ENCODE measurements at regions not wholly inside any gene's neighbourhood (a gene's known extent, or its start where the extent isn't known, plus 50 kb on each side); places are given as distances from the start of the nearest gene placed in this dataset.

DNA sequence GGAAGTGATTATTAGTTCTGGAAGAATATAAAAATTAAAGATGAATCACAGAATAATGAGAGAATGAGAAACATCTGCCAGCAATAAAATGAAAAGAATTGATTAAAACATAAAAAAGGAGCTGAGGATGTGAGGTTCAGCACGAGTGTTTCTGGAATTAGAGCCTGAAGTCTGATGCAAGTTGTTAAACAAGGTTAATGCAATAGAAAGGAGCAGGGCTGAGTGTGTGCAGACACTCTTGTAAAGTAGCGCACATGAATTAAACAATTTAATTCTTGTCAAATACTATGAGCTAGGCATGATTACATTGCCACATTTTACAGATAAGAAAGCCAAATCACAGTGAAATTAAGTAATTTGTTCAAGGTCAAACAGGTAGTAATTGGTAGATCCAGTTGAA is 384.2 kb downstream of the TAF11L14 start:
- Histone ChIP-seq H3K9me3 (ENCODE audit: low read length) (no peaks in the 10 kb centered on the region), H3K4me3 (ENCODE audit: low read depth in 1 of 2, low read length in 2 of 2) (no peak overlapping the region), H3K4me1 (ENCODE audit: insufficient read depth, low read length) (no peaks in the 10 kb centered on the region), H3K36me3 (ENCODE audit: insufficient read depth, low read length) (no peaks in the 10 kb centered on the region), H3K27ac (ENCODE audit: low read depth, low read length) (no peak overlapping the region), H3K9ac (ENCODE audit: low read length) (no peak overlapping the region), H3K27me3 (ENCODE audit: control insufficient read depth in 1 of 2, insufficient read depth in 2 of 2, low read length in 2 of 2) (no peaks in the 10 kb centered on the region)

GRCh38 chr5:18023275-18023674 is 389.0 kb downstream of the TAF11L14 start:
- H3K9me3 ChIP-seq (ENCODE audit: low read length), result no peaks in the 10 kb centered on the region
- H3K27me3 ChIP-seq (ENCODE audit: control insufficient read depth in 1 of 2, insufficient read depth in 2 of 2, low read length in 2 of 2), result no peaks in the 10 kb centered on the region
- H3K9ac ChIP-seq (ENCODE audit: low read length), result no peak overlapping the region
- no peak overlapping the region for H3K27ac ChIP-seq (ENCODE audit: low read depth, low read length)
- no peaks in the 10 kb centered on the region for H3K4me1 ChIP-seq (ENCODE audit: insufficient read depth, low read length)
- H3K4me3 ChIP-seq (ENCODE audit: low read depth in 1 of 2, low read length in 2 of 2), result no peak overlapping the region
- no peaks in the 10 kb centered on the region for H3K36me3 ChIP-seq (ENCODE audit: insufficient read depth, low read length)

- Histone ChIP-seq H3K4me1 (ENCODE audit: insufficient read depth, low read length) (no peaks in the 10 kb centered on the region), H3K27ac (ENCODE audit: low read depth, low read length) (no peak overlapping the region), H3K36me3 (ENCODE audit: insufficient read depth, low read length) (no peaks in the 10 kb centered on the region), H3K9ac (ENCODE audit: low read length) (no peak overlapping the region), H3K4me3 (ENCODE audit: low read depth in 1 of 2, low read length in 2 of 2) (no peak overlapping the region), H3K9me3 (ENCODE audit: low read length) (no peaks in the 10 kb centered on the region), H3K27me3 (ENCODE audit: control insufficient read depth in 1 of 2, insufficient read depth in 2 of 2, low read length in 2 of 2) (no peaks in the 10 kb centered on the region)
These were observed 389.7 kb downstream of the TAF11L14 start for GRCh38 chr5:18023986-18024385.

DNA sequence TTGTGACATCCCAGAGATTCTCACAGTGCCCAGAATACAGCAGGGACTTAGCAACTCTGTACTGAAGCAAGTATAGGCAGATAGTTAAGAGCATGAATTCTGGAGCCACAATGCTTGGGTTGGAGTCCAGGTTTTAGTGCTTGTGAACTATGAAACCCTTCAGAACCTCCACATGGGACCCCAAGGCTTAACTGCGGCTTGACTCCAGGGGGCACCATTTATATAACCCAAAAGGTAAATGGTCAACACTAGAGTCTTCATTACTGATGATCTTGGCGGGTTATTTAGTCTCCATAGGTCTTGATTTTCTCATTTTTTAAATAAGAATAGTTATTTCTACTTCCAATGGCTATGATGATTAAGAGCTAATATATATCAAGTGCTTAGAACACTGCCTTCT is 390.3 kb downstream of the TAF11L14 start:
- no peak overlapping the region for H3K4me3 ChIP-seq (ENCODE audit: low read depth in 1 of 2, low read length in 2 of 2)
- H3K27me3 ChIP-seq (ENCODE audit: control insufficient read depth in 1 of 2, insufficient read depth in 2 of 2, low read length in 2 of 2), result no peaks in the 10 kb centered on the region
- no peak overlapping the region for H3K9ac ChIP-seq (ENCODE audit: low read length)
- H3K9me3 ChIP-seq (ENCODE audit: low read length), result no peaks in the 10 kb centered on the region
- H3K27ac ChIP-seq (ENCODE audit: low read depth, low read length), result no peak overlapping the region
- H3K4me1 ChIP-seq (ENCODE audit: insufficient read depth, low read length), result no peaks in the 10 kb centered on the region
- H3K36me3 ChIP-seq (ENCODE audit: insufficient read depth, low read length), result no peaks in the 10 kb centered on the region

GRCh38 chr5:18027241-18027867 is 393.1 kb downstream of the TAF11L14 start:
- H3K27me3 ChIP-seq (ENCODE audit: control insufficient read depth in 1 of 2, insufficient read depth in 2 of 2, low read length in 2 of 2), result no peaks in the 10 kb centered on the region
- no peak overlapping the region for H3K4me3 ChIP-seq (ENCODE audit: low read depth in 1 of 2, low read length in 2 of 2)
- H3K4me1 ChIP-seq (ENCODE audit: insufficient read depth, low read length), result no peaks in the 10 kb centered on the region
- H3K36me3 ChIP-seq (ENCODE audit: insufficient read depth, low read length), result no peaks in the 10 kb centered on the region
- H3K9ac ChIP-seq (ENCODE audit: low read length), result no peak overlapping the region
- no peak overlapping the region for H3K27ac ChIP-seq (ENCODE audit: low read depth, low read length)
- no peaks in the 10 kb centered on the region for H3K9me3 ChIP-seq (ENCODE audit: low read length)

- Histone ChIP-seq H3K4me1 (ENCODE audit: insufficient read depth, low read length) (no peaks in the 10 kb centered on the region), H3K4me3 (ENCODE audit: low read depth in 1 of 2, low read length in 2 of 2) (no peak overlapping the region), H3K9me3 (ENCODE audit: low read length) (no peaks in the 10 kb centered on the region), H3K9ac (ENCODE audit: low read length) (no peak overlapping the region), H3K27me3 (ENCODE audit: control insufficient read depth in 1 of 2, insufficient read depth in 2 of 2, low read length in 2 of 2) (no peaks in the 10 kb centered on the region), H3K27ac (ENCODE audit: low read depth, low read length) (no peak overlapping the region), H3K36me3 (ENCODE audit: insufficient read depth, low read length) (no peaks in the 10 kb centered on the region)
These were observed 393.8 kb downstream of the TAF11L14 start for GRCh38 chr5:18028036-18028435.

- H3K9ac ChIP-seq (ENCODE audit: low read length), result no peak overlapping the region
These were observed 398.5 kb downstream of the TAF11L14 start for GRCh38 chr5:18032744-18033143.

DNA sequence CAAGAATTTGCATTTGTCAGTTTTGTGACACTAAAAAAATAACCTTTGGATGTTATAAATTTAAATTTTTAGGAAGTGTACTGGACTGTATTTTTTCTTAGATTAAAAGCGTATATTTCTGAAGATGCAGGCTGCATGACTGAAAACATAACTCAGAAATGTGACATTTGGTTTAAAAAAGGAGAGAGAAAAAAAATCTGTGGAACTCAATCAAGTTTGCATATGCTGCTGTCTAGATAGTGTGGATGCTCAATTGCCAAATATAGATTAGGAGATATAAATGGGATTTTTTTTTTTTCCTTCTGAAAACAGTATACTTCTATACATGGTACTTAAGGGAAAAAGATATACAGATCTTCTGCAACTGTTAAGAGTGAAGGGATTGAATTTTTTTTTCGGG is 402.3 kb downstream of the TAF11L14 start:
- no peak overlapping the region for H3K4me3 ChIP-seq (ENCODE audit: low read depth in 1 of 2, low read length in 2 of 2)
- no peaks in the 10 kb centered on the region for H3K9me3 ChIP-seq (ENCODE audit: low read length)
- no peak overlapping the region for H3K27ac ChIP-seq (ENCODE audit: low read depth, low read length)
- H3K4me1 ChIP-seq (ENCODE audit: insufficient read depth, low read length), result no peaks in the 10 kb centered on the region
- no peaks in the 10 kb centered on the region for H3K36me3 ChIP-seq (ENCODE audit: insufficient read depth, low read length)
- H3K9ac ChIP-seq (ENCODE audit: low read length), result no peak overlapping the region
- H3K27me3 ChIP-seq (ENCODE audit: control insufficient read depth in 1 of 2, insufficient read depth in 2 of 2, low read length in 2 of 2), result no peaks in the 10 kb centered on the region

More at GRCh38 chr5:18032744-18033143, 398.5 kb downstream of the TAF11L14 start:
- H3K4me3 ChIP-seq (ENCODE audit: low read depth in 1 of 2, low read length in 2 of 2), result no peak overlapping the region
- no peak overlapping the region for H3K27ac ChIP-seq (ENCODE audit: low read depth, low read length)
- no peaks in the 10 kb centered on the region for H3K27me3 ChIP-seq (ENCODE audit: control insufficient read depth in 1 of 2, insufficient read depth in 2 of 2, low read length in 2 of 2)
- H3K4me1 ChIP-seq (ENCODE audit: insufficient read depth, low read length), result no peaks in the 10 kb centered on the region
- no peaks in the 10 kb centered on the region for H3K36me3 ChIP-seq (ENCODE audit: insufficient read depth, low read length)
- H3K9me3 ChIP-seq (ENCODE audit: low read length), result no peaks in the 10 kb centered on the region

GRCh38 chr5:18037718-18038117 is 403.5 kb downstream of the TAF11L14 start:
- H3K27ac ChIP-seq (ENCODE audit: low read depth, low read length), result no peak overlapping the region
- no peak overlapping the region for H3K4me3 ChIP-seq (ENCODE audit: low read depth in 1 of 2, low read length in 2 of 2)
- H3K9ac ChIP-seq (ENCODE audit: low read length), result no peak overlapping the region
- no peaks in the 10 kb centered on the region for H3K27me3 ChIP-seq (ENCODE audit: control insufficient read depth in 1 of 2, insufficient read depth in 2 of 2, low read length in 2 of 2)
- H3K4me1 ChIP-seq (ENCODE audit: insufficient read depth, low read length), result no peaks in the 10 kb centered on the region
- H3K36me3 ChIP-seq (ENCODE audit: insufficient read depth, low read length), result no peaks in the 10 kb centered on the region
- no peaks in the 10 kb centered on the region for H3K9me3 ChIP-seq (ENCODE audit: low read length)

DNA sequence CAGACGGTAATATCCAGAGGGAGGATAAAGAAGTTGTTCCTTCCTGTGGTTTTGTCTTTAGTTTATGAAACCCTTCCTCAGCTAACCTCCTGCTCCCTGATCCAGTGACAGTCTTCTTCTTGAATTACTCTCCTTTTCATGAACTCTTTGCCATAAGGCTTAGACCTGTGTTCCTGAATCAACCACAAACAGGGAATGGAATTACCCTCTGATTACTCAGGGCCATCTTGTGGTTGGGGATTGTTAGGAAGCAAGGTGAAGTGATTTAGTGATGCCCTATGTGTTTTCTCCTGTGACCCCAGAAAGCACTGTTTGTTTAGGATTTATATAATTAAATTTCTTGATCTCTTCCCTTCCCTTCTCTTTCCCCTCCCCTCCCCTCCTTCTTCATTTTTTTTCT is 409.1 kb downstream of the TAF11L14 start:
- Histone ChIP-seq H3K9ac (ENCODE audit: low read length) (no peak overlapping the region), H3K4me3 (ENCODE audit: low read depth in 1 of 2, low read length in 2 of 2) (no peak overlapping the region), H3K27me3 (ENCODE audit: control insufficient read depth in 1 of 2, insufficient read depth in 2 of 2, low read length in 2 of 2) (no peaks in the 10 kb centered on the region), H3K9me3 (ENCODE audit: low read length) (no peaks in the 10 kb centered on the region), H3K36me3 (ENCODE audit: insufficient read depth, low read length) (no peaks in the 10 kb centered on the region), H3K4me1 (ENCODE audit: insufficient read depth, low read length) (no peaks in the 10 kb centered on the region), H3K27ac (ENCODE audit: low read depth, low read length) (no peak overlapping the region)

DNA sequence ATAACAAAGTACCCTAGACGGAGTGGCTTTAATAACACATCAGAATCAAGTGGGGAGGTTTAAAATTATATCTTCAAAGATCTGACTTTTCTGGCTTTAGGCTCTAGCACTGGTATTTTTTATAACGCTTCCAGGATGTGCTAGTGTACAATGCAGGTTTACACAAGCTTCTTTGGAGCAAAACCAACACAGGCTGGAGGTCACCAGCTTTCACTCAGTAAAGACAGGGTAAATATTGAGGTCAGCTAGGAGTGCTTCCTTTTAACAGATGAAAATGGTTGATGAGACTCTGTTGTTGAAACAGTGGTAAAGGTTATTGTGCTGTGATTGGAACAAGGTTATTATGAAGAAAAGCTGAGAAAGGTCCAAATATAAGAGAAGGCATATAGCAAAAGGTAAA is 414.2 kb downstream of the TAF11L14 start:
- Histone ChIP-seq H3K9me3 (ENCODE audit: low read length) (no peaks in the 10 kb centered on the region), H3K4me3 (ENCODE audit: low read depth in 1 of 2, low read length in 2 of 2) (no peak overlapping the region), H3K9ac (ENCODE audit: low read length) (no peak overlapping the region), H3K27me3 (ENCODE audit: control insufficient read depth in 1 of 2, insufficient read depth in 2 of 2, low read length in 2 of 2) (no peaks in the 10 kb centered on the region), H3K36me3 (ENCODE audit: insufficient read depth, low read length) (no peaks in the 10 kb centered on the region), H3K4me1 (ENCODE audit: insufficient read depth, low read length) (no peaks in the 10 kb centered on the region), H3K27ac (ENCODE audit: low read depth, low read length) (no peak overlapping the region)

DNA sequence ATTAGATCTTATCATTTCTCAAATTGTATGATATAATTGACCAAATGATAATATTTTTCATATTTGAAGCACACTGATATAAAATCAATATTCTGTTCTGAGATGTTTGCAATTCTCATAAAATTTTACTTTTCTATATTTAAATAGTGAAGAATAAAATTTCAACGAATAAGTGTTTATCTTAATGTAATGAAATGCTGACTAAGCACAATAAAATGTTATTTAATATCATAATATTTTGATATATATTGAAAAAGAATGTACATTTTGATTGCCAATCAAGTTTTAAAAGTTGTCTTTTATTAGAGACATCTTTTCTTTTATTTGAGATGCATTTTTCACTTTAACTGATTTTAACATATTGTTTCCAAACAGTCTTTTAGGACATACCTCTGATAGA is 416.1 kb downstream of the TAF11L14 start:
- no peak overlapping the region for H3K27ac ChIP-seq (ENCODE audit: low read depth, low read length)
- H3K27me3 ChIP-seq (ENCODE audit: control insufficient read depth in 1 of 2, insufficient read depth in 2 of 2, low read length in 2 of 2), result no peaks in the 10 kb centered on the region
- no peaks in the 10 kb centered on the region for H3K4me1 ChIP-seq (ENCODE audit: insufficient read depth, low read length)
- no peaks in the 10 kb centered on the region for H3K9me3 ChIP-seq (ENCODE audit: low read length)
- H3K36me3 ChIP-seq (ENCODE audit: insufficient read depth, low read length), result no peaks in the 10 kb centered on the region
- no peak overlapping the region for H3K4me3 ChIP-seq (ENCODE audit: low read depth in 1 of 2, low read length in 2 of 2)
- no peak overlapping the region for H3K9ac ChIP-seq (ENCODE audit: low read length)

All from muscle layer of colon (tissue), 2 donors.